ENCODE measurements at regions not wholly inside any gene's neighbourhood (a gene's known extent, or its start where the extent isn't known, plus 50 kb on each side); places are given as distances from the start of the nearest gene placed in this dataset.

DNA sequence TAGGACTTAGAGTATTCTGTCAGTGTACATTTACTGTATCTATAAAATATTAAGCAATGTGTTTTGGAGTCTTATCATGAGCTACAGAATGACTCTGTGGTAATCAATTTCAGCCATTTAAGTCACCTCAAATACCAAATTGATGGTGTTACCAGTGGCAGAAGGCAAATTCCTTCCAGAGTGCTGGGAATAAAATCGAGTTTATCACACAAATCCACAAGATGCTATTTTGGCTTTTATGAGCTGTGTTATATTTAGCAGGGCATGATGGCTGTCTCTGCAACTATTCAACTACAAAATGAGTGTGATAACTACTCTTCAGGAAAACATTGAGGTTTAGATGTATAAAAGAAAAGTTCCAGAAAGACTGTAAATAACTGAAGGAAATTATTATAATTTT is 78.2 kb downstream of the AREG start:
- TF ChIP-seq, protein P1, sequence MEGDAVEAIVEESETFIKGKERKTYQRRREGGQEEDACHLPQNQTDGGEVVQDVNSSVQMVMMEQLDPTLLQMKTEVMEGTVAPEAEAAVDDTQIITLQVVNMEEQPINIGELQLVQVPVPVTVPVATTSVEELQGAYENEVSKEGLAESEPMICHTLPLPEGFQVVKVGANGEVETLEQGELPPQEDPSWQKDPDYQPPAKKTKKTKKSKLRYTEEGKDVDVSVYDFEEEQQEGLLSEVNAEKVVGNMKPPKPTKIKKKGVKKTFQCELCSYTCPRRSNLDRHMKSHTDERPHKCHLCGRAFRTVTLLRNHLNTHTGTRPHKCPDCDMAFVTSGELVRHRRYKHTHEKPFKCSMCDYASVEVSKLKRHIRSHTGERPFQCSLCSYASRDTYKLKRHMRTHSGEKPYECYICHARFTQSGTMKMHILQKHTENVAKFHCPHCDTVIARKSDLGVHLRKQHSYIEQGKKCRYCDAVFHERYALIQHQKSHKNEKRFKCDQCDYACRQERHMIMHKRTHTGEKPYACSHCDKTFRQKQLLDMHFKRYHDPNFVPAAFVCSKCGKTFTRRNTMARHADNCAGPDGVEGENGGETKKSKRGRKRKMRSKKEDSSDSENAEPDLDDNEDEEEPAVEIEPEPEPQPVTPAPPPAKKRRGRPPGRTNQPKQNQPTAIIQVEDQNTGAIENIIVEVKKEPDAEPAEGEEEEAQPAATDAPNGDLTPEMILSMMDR (IDR thresholded peaks at IDR 0.05 in 8 of 11, conservative IDR thresholded peaks at IDR 0.05 in 3 of 11): no peak
- TF ChIP-seq POLR2AphosphoS5 (IDR thresholded peaks at IDR 0.05): no peak
